ENCODE measurements at regions not wholly inside any gene's neighbourhood (a gene's known extent, or its start where the extent isn't known, plus 50 kb on each side); places are given as distances from the start of the nearest gene placed in this dataset.

DNA sequence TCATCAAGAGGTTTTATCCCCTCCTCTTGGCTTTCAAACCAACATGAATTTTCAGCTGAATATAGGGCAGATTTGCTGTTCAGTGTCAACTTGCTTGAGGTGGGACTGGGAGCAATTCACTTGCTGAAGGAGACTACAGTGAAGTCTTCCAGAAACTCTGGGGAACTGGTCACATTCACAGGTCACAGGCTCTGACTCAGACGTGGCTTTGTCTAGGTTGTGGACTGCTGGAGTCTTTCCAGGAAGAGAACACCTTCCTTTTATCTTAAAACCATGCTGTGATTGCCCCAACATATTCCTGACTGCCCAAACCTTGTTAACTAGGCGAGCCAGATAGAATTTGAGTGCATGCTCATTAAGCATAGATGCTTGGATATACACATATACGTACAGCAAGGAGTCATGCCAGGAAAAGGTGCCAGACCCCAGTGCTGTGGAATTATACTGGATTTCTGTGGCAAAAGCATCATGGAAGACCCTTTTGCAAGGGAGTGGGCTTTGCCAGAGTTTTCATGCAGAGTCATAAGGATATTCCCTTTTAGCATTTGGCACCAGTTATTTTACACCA lies 399.1 kb upstream of the TBL1XR1 start:
- TF ChIP-seq, protein P1, sequence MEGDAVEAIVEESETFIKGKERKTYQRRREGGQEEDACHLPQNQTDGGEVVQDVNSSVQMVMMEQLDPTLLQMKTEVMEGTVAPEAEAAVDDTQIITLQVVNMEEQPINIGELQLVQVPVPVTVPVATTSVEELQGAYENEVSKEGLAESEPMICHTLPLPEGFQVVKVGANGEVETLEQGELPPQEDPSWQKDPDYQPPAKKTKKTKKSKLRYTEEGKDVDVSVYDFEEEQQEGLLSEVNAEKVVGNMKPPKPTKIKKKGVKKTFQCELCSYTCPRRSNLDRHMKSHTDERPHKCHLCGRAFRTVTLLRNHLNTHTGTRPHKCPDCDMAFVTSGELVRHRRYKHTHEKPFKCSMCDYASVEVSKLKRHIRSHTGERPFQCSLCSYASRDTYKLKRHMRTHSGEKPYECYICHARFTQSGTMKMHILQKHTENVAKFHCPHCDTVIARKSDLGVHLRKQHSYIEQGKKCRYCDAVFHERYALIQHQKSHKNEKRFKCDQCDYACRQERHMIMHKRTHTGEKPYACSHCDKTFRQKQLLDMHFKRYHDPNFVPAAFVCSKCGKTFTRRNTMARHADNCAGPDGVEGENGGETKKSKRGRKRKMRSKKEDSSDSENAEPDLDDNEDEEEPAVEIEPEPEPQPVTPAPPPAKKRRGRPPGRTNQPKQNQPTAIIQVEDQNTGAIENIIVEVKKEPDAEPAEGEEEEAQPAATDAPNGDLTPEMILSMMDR (IDR thresholded peaks at IDR 0.05), result no peak
- no peak for TF ChIP-seq POLR2A (IDR thresholded peaks at IDR 0.05)

Data from testis (tissue), 2 donors.